ENCODE measurements at regions not wholly inside any gene's neighbourhood (a gene's known extent, or its start where the extent isn't known, plus 50 kb on each side); places are given as distances from the start of the nearest gene placed in this dataset.

DNA sequence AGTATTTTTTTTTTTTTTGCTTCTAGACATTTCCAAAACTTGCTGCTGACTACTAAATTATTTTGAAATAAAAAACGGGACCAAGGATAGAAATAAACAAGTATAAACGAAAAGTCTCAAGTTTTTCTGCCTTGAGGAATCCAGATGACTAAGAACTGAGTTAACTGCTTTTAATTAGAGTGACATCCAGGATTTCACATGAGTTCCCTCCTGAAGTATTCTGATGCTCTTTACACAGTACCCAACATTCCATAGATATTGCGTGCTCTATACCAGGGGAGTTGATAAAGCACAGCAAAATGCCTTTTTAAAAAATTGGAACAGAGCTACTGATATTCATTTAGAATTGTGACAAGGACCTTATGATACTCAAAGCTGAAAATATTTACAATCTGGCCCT is 618.0 kb downstream of the CCDC85A start:
- H4K20me1 ChIP-seq (ENCODE audit: insufficient read depth) = no peaks in the 10 kb centered on the region
- peaks cover 54% of the 10 kb centered on the region; the same call in 1 of the 2 replicates for H3K79me2 ChIP-seq (ENCODE audit: insufficient read depth)
- H3K4me2 ChIP-seq = peak overlapping the region; percentile 55
- ChIA-PET POLR2A (no interaction called here), CTCF (no interaction called here)
- no peaks in the 10 kb centered on the region for H3K9me2 ChIP-seq
- peaks cover 39% of the 10 kb centered on the region for H3F3A ChIP-seq (replicated peaks; ENCODE audit: insufficient read depth)
- H3K4me3 ChIP-seq (ENCODE audit: low read depth in 2 of 2, low read length in 1 of 2) = no peak overlapping the region; a peak in 1 of 4 replicates
- no peaks in the 10 kb centered on the region for H3K27me3 ChIP-seq (ENCODE audit: insufficient read depth)
- no peak for DNase-seq
- WGBS (ENCODE audit: low lambda C conversion rate) = 3% methylated on average over 3 of the region's 3 CpGs
- H2AFZ ChIP-seq (ENCODE audit: low read depth) = no peak overlapping the region
- H3K36me3 ChIP-seq (replicated peaks in 1 of 2; ENCODE audit: control insufficient read depth in 1 of 2, insufficient read depth in 2 of 2, low read length in 1 of 2) = peaks cover 0 to 15% of the 10 kb centered on the region in 2 experiments
- peak overlapping the region; percentile 19; the same call in 1 of the 2 replicates for H3K9ac ChIP-seq
- no peaks in the 10 kb centered on the region for H3K9me3 ChIP-seq
- H3K27ac ChIP-seq (ENCODE audit: low read depth in 2 of 2, low read length in 1 of 2) = peak overlapping the region; percentile 85 to 88; a peak in 3 of 4 replicates
- peaks cover 0 to 9% of the 10 kb centered on the region in 2 experiments; a peak in 3 of 4 replicates for H3K4me1 ChIP-seq (ENCODE audit: control insufficient read depth in 1 of 2, insufficient read depth in 2 of 2, low read depth in 1 of 2, low read length in 1 of 2)
- TF ChIP-seq TEAD4 (IDR thresholded peaks at IDR 0.05; ENCODE audit: borderline replicate concordance, insufficient read depth) (peak; percentile 68; the same call in 1 of the 2 replicates), YY1 (IDR thresholded peaks at IDR 0.05; ENCODE audit: low read depth) (no peak), RAD21 (IDR thresholded peaks at IDR 0.05; ENCODE audit: low read length) (no peak), FOXM1 (IDR thresholded peaks at IDR 0.05; ENCODE audit: low read depth) (peak; percentile 57; the same call in 1 of the 2 replicates), SMC3 (IDR thresholded peaks at IDR 0.05; ENCODE audit: low read depth, low read length) (no peak), CHD2 (IDR thresholded peaks at IDR 0.05; ENCODE audit: low read length, partially characterized antibody) (no peak), EP300 (IDR thresholded peaks at IDR 0.05; ENCODE audit: borderline replicate concordance in 1 of 2, low read depth in 1 of 2, low read length in 1 of 2) (peak in 1 of 2 experiments; percentile 92; a peak in 2 of 4 replicates), NRF1 (IDR thresholded peaks at IDR 0.05; ENCODE audit: low read depth, low read length) (no peak), RXRA (IDR thresholded peaks at IDR 0.05; ENCODE audit: borderline replicate concordance, low read depth) (no peak), FOXJ3 (CRISPR knock-in tag; IDR thresholded peaks at IDR 0.05) (no peak), ELF1 (IDR thresholded peaks at IDR 0.05) (no peak), SIN3A (IDR thresholded peaks at IDR 0.05; ENCODE audit: borderline replicate concordance, low read depth, low read length) (no peak), TCF12 (IDR thresholded peaks at IDR 0.05) (peak; percentile 89), MEF2A (IDR thresholded peaks at IDR 0.05; ENCODE audit: borderline replicate concordance, low read depth) (no peak; the same call in 1 of the 2 replicates), FOSL2 (IDR thresholded peaks at IDR 0.05; ENCODE audit: borderline replicate concordance, low read depth) (peak; percentile 69; the same call in 1 of the 2 replicates), EZH2phosphoT487 (IDR thresholded peaks at IDR 0.05; ENCODE audit: borderline replicate concordance, low read depth) (no peak), GABPA (IDR thresholded peaks at IDR 0.05; ENCODE audit: low read depth) (no peak), NFIC (IDR thresholded peaks at IDR 0.05; ENCODE audit: borderline replicate concordance) (peak; percentile 66), GATA2 (CRISPR knock-in tag; IDR thresholded peaks at IDR 0.05) (no peak), RCOR1 (IDR thresholded peaks at IDR 0.05; ENCODE audit: low read length) (no peak), JUND (IDR thresholded peaks at IDR 0.05) (peak; percentile 73), TAF1 (IDR thresholded peaks at IDR 0.05; ENCODE audit: borderline replicate concordance, low read depth, low read length) (no peak), MXI1 (IDR thresholded peaks at IDR 0.05; ENCODE audit: low read depth, low read length) (no peak)
- TF ChIP-seq, protein P1, sequence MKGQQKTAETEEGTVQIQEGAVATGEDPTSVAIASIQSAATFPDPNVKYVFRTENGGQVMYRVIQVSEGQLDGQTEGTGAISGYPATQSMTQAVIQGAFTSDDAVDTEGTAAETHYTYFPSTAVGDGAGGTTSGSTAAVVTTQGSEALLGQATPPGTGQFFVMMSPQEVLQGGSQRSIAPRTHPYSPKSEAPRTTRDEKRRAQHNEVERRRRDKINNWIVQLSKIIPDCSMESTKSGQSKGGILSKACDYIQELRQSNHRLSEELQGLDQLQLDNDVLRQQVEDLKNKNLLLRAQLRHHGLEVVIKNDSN (IDR thresholded peaks at IDR 0.05; ENCODE audit: borderline replicate concordance, low read depth) = no peak
- TF ChIP-seq, protein P2, sequence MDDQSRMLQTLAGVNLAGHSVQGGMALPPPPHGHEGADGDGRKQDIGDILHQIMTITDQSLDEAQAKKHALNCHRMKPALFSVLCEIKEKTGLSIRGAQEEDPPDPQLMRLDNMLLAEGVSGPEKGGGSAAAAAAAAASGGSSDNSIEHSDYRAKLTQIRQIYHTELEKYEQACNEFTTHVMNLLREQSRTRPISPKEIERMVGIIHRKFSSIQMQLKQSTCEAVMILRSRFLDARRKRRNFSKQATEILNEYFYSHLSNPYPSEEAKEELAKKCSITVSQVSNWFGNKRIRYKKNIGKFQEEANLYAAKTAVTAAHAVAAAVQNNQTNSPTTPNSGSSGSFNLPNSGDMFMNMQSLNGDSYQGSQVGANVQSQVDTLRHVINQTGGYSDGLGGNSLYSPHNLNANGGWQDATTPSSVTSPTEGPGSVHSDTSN (IDR thresholded peaks at IDR 0.05) = peak; percentile 78
- TF ChIP-seq, protein P3, sequence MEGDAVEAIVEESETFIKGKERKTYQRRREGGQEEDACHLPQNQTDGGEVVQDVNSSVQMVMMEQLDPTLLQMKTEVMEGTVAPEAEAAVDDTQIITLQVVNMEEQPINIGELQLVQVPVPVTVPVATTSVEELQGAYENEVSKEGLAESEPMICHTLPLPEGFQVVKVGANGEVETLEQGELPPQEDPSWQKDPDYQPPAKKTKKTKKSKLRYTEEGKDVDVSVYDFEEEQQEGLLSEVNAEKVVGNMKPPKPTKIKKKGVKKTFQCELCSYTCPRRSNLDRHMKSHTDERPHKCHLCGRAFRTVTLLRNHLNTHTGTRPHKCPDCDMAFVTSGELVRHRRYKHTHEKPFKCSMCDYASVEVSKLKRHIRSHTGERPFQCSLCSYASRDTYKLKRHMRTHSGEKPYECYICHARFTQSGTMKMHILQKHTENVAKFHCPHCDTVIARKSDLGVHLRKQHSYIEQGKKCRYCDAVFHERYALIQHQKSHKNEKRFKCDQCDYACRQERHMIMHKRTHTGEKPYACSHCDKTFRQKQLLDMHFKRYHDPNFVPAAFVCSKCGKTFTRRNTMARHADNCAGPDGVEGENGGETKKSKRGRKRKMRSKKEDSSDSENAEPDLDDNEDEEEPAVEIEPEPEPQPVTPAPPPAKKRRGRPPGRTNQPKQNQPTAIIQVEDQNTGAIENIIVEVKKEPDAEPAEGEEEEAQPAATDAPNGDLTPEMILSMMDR (IDR thresholded peaks at IDR 0.05) = no peak
- TF ChIP-seq, protein P4, sequence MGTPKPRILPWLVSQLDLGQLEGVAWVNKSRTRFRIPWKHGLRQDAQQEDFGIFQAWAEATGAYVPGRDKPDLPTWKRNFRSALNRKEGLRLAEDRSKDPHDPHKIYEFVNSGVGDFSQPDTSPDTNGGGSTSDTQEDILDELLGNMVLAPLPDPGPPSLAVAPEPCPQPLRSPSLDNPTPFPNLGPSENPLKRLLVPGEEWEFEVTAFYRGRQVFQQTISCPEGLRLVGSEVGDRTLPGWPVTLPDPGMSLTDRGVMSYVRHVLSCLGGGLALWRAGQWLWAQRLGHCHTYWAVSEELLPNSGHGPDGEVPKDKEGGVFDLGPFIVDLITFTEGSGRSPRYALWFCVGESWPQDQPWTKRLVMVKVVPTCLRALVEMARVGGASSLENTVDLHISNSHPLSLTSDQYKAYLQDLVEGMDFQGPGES (IDR thresholded peaks at IDR 0.05; ENCODE audit: low read depth, low read length) = no peak
- TF ChIP-seq, protein P5, sequence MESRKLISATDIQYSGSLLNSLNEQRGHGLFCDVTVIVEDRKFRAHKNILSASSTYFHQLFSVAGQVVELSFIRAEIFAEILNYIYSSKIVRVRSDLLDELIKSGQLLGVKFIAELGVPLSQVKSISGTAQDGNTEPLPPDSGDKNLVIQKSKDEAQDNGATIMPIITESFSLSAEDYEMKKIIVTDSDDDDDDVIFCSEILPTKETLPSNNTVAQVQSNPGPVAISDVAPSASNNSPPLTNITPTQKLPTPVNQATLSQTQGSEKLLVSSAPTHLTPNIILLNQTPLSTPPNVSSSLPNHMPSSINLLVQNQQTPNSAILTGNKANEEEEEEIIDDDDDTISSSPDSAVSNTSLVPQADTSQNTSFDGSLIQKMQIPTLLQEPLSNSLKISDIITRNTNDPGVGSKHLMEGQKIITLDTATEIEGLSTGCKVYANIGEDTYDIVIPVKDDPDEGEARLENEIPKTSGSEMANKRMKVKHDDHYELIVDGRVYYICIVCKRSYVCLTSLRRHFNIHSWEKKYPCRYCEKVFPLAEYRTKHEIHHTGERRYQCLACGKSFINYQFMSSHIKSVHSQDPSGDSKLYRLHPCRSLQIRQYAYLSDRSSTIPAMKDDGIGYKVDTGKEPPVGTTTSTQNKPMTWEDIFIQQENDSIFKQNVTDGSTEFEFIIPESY (IDR thresholded peaks at IDR 0.05; ENCODE audit: borderline replicate concordance, low read depth) = no peak
- TF ChIP-seq, protein P6, sequence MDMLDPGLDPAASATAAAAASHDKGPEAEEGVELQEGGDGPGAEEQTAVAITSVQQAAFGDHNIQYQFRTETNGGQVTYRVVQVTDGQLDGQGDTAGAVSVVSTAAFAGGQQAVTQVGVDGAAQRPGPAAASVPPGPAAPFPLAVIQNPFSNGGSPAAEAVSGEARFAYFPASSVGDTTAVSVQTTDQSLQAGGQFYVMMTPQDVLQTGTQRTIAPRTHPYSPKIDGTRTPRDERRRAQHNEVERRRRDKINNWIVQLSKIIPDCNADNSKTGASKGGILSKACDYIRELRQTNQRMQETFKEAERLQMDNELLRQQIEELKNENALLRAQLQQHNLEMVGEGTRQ (IDR thresholded peaks at IDR 0.05; ENCODE audit: borderline replicate concordance, low read depth, low read length) = no peak
